ENCODE measurements at regions not wholly inside any gene's neighbourhood (a gene's known extent, or its start where the extent isn't known, plus 50 kb on each side); places are given as distances from the start of the nearest gene placed in this dataset.

DNA sequence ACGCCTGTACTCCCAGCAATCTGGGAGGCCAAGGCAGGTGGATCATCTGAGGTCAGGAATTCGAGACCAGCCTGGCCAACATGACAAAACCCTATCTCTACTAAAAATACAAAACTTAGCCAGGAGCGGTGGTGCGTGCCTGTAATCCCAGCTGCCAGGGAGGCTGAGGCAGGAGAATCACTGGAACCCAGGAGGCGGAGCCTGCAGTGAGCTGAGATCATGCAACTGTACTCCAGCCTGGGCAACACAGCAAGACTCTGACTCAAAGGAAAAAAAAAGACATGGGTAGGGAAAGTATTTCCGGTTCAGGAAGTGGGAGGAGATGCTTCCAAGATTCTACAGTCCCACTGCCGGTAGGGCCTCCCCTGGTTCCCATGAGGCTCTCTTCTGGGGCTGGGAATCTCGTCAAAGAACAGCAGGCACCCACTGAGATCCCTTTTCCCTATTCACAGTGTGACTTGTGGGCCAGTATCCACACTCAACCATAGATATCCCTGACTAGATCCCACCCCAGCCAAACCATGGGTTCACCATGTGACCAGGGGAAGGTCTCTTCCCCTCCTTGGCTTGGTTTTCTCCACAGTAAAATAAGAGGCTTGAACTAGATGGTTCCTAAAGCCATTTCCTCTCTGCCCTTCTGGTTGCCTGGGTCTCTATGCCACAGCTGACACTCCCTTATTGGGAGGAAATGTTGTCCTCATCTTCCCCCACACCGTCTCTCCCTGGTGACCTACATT is 443.3 kb downstream of the BUD13 start:
- TF ChIP-seq, protein P1, sequence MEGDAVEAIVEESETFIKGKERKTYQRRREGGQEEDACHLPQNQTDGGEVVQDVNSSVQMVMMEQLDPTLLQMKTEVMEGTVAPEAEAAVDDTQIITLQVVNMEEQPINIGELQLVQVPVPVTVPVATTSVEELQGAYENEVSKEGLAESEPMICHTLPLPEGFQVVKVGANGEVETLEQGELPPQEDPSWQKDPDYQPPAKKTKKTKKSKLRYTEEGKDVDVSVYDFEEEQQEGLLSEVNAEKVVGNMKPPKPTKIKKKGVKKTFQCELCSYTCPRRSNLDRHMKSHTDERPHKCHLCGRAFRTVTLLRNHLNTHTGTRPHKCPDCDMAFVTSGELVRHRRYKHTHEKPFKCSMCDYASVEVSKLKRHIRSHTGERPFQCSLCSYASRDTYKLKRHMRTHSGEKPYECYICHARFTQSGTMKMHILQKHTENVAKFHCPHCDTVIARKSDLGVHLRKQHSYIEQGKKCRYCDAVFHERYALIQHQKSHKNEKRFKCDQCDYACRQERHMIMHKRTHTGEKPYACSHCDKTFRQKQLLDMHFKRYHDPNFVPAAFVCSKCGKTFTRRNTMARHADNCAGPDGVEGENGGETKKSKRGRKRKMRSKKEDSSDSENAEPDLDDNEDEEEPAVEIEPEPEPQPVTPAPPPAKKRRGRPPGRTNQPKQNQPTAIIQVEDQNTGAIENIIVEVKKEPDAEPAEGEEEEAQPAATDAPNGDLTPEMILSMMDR (IDR thresholded peaks at IDR 0.05): no peak
- no peak for TF ChIP-seq POLR2A (IDR thresholded peaks at IDR 0.05)

Data from suprapubic skin (tissue), 3 donors.